ENCODE measurements at regions not wholly inside any gene's neighbourhood (a gene's known extent, or its start where the extent isn't known, plus 50 kb on each side); places are given as distances from the start of the nearest gene placed in this dataset.
A peak's percentile ranks its signal among the peaks of the same experiment; 100 is the strongest.

- H3K27ac ChIP-seq (ENCODE audit: low read depth in 2 of 2, low read length in 2 of 2), result no peak overlapping the region
- H3K9ac ChIP-seq (ENCODE audit: low read length in 3 of 3), result no peak overlapping the region
- intact Hi-C loops (cut with DNase I), result no loop called here
- no peaks in the 10 kb centered on the region for H3K9me3 ChIP-seq (ENCODE audit: control insufficient read depth in 2 of 3, insufficient read depth in 1 of 3, low read length in 3 of 3)
- H3K4me3 ChIP-seq (ENCODE audit: low read length in 3 of 3), result no peak overlapping the region
- TF ChIP-seq CTCF (IDR thresholded peaks at IDR 0.05; ENCODE audit: borderline replicate concordance, extremely low read depth, insufficient read depth), result peak; percentile 68
- DNase-seq, result peak in 4 of 5 donors; percentile 60 to 80 (median 76)
- no peak for FAIRE-seq
- H3K36me3 ChIP-seq (ENCODE audit: control insufficient read depth in 2 of 3, insufficient read depth in 3 of 3, low read length in 3 of 3), result no peaks in the 10 kb centered on the region
- no peaks in the 10 kb centered on the region for H3K27me3 ChIP-seq (ENCODE audit: control insufficient read depth, insufficient read depth, low read length)
- H3K4me1 ChIP-seq (ENCODE audit: control insufficient read depth in 2 of 3, insufficient read depth in 2 of 3, low read depth in 1 of 3, low read length in 3 of 3), result no peaks in the 10 kb centered on the region
These were observed 261.0 kb upstream of the CXCR4 start for GRCh38 chr2:136378712-136379595.

- H3K27me3 ChIP-seq (ENCODE audit: control insufficient read depth, insufficient read depth, low read length), result no peaks in the 10 kb centered on the region
- H3K36me3 ChIP-seq (ENCODE audit: control insufficient read depth in 2 of 3, insufficient read depth in 3 of 3, low read length in 3 of 3), result no peaks in the 10 kb centered on the region
- TF ChIP-seq CTCF (IDR thresholded peaks at IDR 0.05; ENCODE audit: borderline replicate concordance, extremely low read depth, insufficient read depth), result no peak
- no peak overlapping the region for H3K9ac ChIP-seq (ENCODE audit: low read length in 3 of 3)
- no peak for DNase-seq
- H3K27ac ChIP-seq (ENCODE audit: low read depth in 2 of 2, low read length in 2 of 2), result no peak overlapping the region
- intact Hi-C loops (cut with DNase I), result no loop called here
- no peaks in the 10 kb centered on the region for H3K4me1 ChIP-seq (ENCODE audit: control insufficient read depth in 2 of 3, insufficient read depth in 2 of 3, low read depth in 1 of 3, low read length in 3 of 3)
- H3K4me3 ChIP-seq (ENCODE audit: low read length in 3 of 3), result no peak overlapping the region
- FAIRE-seq, result no peak
- H3K9me3 ChIP-seq (ENCODE audit: control insufficient read depth in 2 of 3, insufficient read depth in 1 of 3, low read length in 3 of 3), result no peaks in the 10 kb centered on the region
These were observed 259.8 kb upstream of the CXCR4 start for GRCh38 chr2:136377423-136378382.

DNA sequence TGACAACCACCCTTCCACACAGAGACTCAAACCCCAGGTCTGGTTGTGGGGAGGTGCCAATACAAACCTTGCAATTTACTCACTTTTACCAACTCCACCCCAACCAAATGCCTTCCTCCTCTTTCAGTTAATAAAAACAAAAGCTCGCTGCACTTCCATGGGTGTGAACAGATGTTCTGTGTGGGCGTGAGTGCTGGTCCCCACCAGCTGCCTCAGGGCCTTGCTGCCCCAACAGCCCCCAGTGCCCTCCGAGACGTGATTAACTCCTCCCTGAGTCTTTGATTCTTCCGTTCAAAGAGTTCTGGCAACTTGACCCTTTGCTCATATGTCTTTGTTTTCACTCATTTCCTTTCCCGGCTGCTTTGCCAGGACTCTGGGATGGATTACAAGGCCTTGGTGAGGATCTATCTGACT lies 258.9 kb upstream of the CXCR4 start:
- H3K9ac ChIP-seq (ENCODE audit: low read length in 3 of 3), result no peak overlapping the region
- intact Hi-C loops (cut with DNase I), result no loop called here
- no peaks in the 10 kb centered on the region for H3K4me1 ChIP-seq (ENCODE audit: control insufficient read depth in 2 of 3, insufficient read depth in 2 of 3, low read depth in 1 of 3, low read length in 3 of 3)
- TF ChIP-seq CTCF (IDR thresholded peaks at IDR 0.05; ENCODE audit: borderline replicate concordance, extremely low read depth, insufficient read depth), result no peak
- H3K27me3 ChIP-seq (ENCODE audit: control insufficient read depth, insufficient read depth, low read length), result no peaks in the 10 kb centered on the region
- H3K4me3 ChIP-seq (ENCODE audit: low read length in 3 of 3), result no peak overlapping the region
- H3K36me3 ChIP-seq (ENCODE audit: control insufficient read depth in 2 of 3, insufficient read depth in 3 of 3, low read length in 3 of 3), result no peaks in the 10 kb centered on the region
- no peak for FAIRE-seq
- H3K27ac ChIP-seq (ENCODE audit: low read depth in 2 of 2, low read length in 2 of 2), result no peak overlapping the region
- DNase-seq, result peak in 4 of 5 donors; percentile 69 to 79 (median 74)
- no peaks in the 10 kb centered on the region for H3K9me3 ChIP-seq (ENCODE audit: control insufficient read depth in 2 of 3, insufficient read depth in 1 of 3, low read length in 3 of 3)

Data from kidney (tissue), 13 donors.